Gastroesophageal sphincter (tissue), 3 donors: ENCODE measurements at regions not wholly inside any gene's neighbourhood (a gene's known extent, or its start where the extent isn't known, plus 50 kb on each side); places are given as distances from the start of the nearest gene placed in this dataset.

Source experiments
- CTCF ChIP-seq, 4 experiments: fragments of 200-600 bp in 2 of 4; fragments of 450-650 bp in 2 of 4; sonication (generic) in 1 of 4; IDR thresholded peaks; one replicate each; pipeline ENCODE4 v1.5.1; 2017 to 2019; ENCODE audit warnings: antibody characterized with exemption in 4 of 4, mild to moderate bottlenecking in 2 of 4, moderate library complexity in 2 of 4
- POLR2A ChIP-seq, 2 donors: fragments of 450-650 bp; IDR thresholded peaks; one replicate each; pipeline ENCODE4 v1.6.1; 2017; ENCODE audit warnings: antibody characterized with exemption in 2 of 2, mild to moderate bottlenecking in 2 of 2, moderate library complexity in 1 of 2

GRCh38 chr6:114569669-114570068 lies 226.8 kb upstream of the HS3ST5 start:
- TF ChIP-seq CTCF (IDR thresholded peaks at IDR 0.05): no peak
- TF ChIP-seq POLR2A (IDR thresholded peaks at IDR 0.05): no peak
